ENCODE measurements at regions not wholly inside any gene's neighbourhood (a gene's known extent, or its start where the extent isn't known, plus 50 kb on each side); places are given as distances from the start of the nearest gene placed in this dataset. TPM values are rescaled to one million over a fixed set of nuclear protein-coding genes. Genes with fewer than 3 reads are reported as not detected.

DNA sequence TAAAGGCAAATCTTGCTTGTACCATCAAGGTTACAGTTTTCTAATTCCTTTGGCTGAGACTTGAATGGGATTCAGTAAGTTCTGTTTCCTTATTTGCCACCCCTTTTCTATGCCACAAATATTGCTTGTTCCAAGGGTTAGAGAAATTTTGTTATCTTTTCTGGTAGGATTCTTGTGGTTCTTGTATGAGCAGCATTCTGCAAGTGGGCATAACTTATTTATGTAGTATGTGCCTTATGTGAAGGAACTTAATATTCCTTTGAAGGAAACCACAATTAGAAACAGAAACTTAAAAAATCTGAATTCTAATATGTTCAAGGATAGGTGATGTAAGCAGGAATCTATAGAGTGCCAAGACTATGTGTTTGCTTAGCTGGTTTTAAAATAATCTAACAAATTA lies 53.1 kb upstream of the TSPAN5 start:
- H3K79me2 ChIP-seq, result no peaks in the 10 kb centered on the region

DNA sequence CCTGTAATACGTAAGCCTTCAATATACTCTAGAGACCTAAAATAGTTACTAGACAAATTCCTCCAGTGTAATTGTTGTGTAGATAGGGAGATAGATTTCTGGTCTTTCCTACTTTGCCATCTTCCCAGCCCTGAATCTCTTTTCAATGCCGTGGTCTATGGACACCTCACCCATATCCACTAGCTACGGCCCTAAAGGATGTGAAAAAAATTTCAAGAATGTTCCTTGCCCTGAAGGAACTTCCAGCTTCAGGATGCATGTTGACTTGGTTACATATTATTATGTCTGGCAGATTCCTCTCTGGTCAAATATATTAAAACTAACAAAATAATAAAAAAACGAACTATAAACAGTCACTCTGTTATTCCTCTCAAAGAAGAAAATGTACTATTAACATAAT lies 52.4 kb upstream of the TSPAN5 start:
- H3K4me2 ChIP-seq, result no peak overlapping the region
- DNase-seq (ENCODE audit: low spot score), result no peak
- no peak overlapping the region for H2AFZ ChIP-seq
- H3K27me3 ChIP-seq, result no peaks in the 10 kb centered on the region
- no peaks in the 10 kb centered on the region for H3K79me2 ChIP-seq
- no peaks in the 10 kb centered on the region for H3K36me3 ChIP-seq (replicated peaks; ENCODE audit: insufficient read depth, low read depth)
- no peaks in the 10 kb centered on the region for H3K4me1 ChIP-seq (ENCODE audit: insufficient read depth)
- no peak overlapping the region for H3K4me3 ChIP-seq
- no peaks in the 10 kb centered on the region for H3K9me2 ChIP-seq (replicated peaks; ENCODE audit: insufficient read depth)
- H3K9me3 ChIP-seq (ENCODE audit: low read depth), result no peaks in the 10 kb centered on the region
- WGBS (ENCODE audit: low lambda C conversion rate, missing lambda C conversion rate), result 52% methylated on average over 4 of the region's 4 CpGs
- no peak for TF ChIP-seq EZH2phosphoT487 (IDR thresholded peaks at IDR 0.05; ENCODE audit: low read depth, severe bottlenecking, unreplicated experiment)
- no peak for TF ChIP-seq EZH2 (IDR thresholded peaks at IDR 0.05; ENCODE audit: borderline replicate concordance)
- TF ChIP-seq, protein P1, sequence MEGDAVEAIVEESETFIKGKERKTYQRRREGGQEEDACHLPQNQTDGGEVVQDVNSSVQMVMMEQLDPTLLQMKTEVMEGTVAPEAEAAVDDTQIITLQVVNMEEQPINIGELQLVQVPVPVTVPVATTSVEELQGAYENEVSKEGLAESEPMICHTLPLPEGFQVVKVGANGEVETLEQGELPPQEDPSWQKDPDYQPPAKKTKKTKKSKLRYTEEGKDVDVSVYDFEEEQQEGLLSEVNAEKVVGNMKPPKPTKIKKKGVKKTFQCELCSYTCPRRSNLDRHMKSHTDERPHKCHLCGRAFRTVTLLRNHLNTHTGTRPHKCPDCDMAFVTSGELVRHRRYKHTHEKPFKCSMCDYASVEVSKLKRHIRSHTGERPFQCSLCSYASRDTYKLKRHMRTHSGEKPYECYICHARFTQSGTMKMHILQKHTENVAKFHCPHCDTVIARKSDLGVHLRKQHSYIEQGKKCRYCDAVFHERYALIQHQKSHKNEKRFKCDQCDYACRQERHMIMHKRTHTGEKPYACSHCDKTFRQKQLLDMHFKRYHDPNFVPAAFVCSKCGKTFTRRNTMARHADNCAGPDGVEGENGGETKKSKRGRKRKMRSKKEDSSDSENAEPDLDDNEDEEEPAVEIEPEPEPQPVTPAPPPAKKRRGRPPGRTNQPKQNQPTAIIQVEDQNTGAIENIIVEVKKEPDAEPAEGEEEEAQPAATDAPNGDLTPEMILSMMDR (IDR thresholded peaks at IDR 0.05; ENCODE audit: poor library complexity), result no peak
- H4K20me1 ChIP-seq (ENCODE audit: insufficient read depth, poor library complexity, severe bottlenecking), result no peaks in the 10 kb centered on the region
- H3K27ac ChIP-seq, result no peak overlapping the region

More for the DNA sequence above, 53.1 kb upstream of the TSPAN5 start:
- Histone ChIP-seq H3K4me3 (no peak overlapping the region), H4K20me1 (ENCODE audit: insufficient read depth, poor library complexity, severe bottlenecking) (no peaks in the 10 kb centered on the region), H3K4me1 (ENCODE audit: insufficient read depth) (no peaks in the 10 kb centered on the region), H3K27ac (no peak overlapping the region), H3K9me2 (replicated peaks; ENCODE audit: insufficient read depth) (no peaks in the 10 kb centered on the region), H3K36me3 (replicated peaks; ENCODE audit: insufficient read depth, low read depth) (no peaks in the 10 kb centered on the region), H3K4me2 (no peak overlapping the region), H3K9me3 (ENCODE audit: low read depth) (no peaks in the 10 kb centered on the region), H3K27me3 (no peaks in the 10 kb centered on the region), H2AFZ (no peak overlapping the region)
- TF ChIP-seq EZH2phosphoT487 (IDR thresholded peaks at IDR 0.05; ENCODE audit: low read depth, severe bottlenecking, unreplicated experiment), result no peak
- TF ChIP-seq, protein P1 (IDR thresholded peaks at IDR 0.05; ENCODE audit: poor library complexity), result no peak
- no peak for TF ChIP-seq EZH2 (IDR thresholded peaks at IDR 0.05; ENCODE audit: borderline replicate concordance)
- DNase-seq (ENCODE audit: low spot score), result no peak

Small RNAs in the stretch of these regions (small RNA-seq; reads per million reads assigned to genes)
- not detected for gene AC114811.1

All from hepatocyte (in vitro differentiated cells).